ENCODE measurements at regions not wholly inside any gene's neighbourhood (a gene's known extent, or its start where the extent isn't known, plus 50 kb on each side); places are given as distances from the start of the nearest gene placed in this dataset.

DNA sequence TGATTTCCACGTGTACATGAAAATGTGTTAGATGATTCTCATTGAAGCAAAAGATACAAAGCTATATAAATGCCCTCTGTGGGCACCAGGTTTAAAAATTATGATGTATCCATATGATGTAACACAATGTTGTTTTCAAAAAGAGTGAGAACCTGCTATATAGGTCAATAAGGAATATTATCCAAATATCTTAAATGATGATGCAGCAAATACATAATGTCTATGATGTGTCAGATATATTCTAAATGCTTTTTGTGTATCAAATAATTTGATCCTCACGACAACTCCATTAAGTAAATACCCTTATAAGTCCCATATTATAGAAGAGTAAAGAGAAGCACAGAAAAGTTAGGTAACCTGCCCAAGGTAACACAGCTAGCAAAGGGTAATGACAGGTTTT is 393.0 kb upstream of the DCN start:
- H3K4me1 ChIP-seq (ENCODE audit: control insufficient read depth in 1 of 2, extremely low read depth in 1 of 2, insufficient read depth in 2 of 2, low read length in 2 of 2): peaks cover 0 to 2% of the 10 kb centered on the region in 2 experiments
- no peaks in the 10 kb centered on the region for H3K27me3 ChIP-seq (replicated peaks in 1 of 2; ENCODE audit: control insufficient read depth in 2 of 2, extremely low read depth in 1 of 2, insufficient read depth in 2 of 2, low read length in 1 of 2)
- H3K36me3 ChIP-seq (ENCODE audit: control insufficient read depth in 2 of 2, extremely low read depth in 1 of 2, insufficient read depth in 1 of 2, low read length in 1 of 2): no peaks in the 10 kb centered on the region
- POLR2A ChIA-PET: no interaction called here
- CTCF ChIA-PET: interaction anchor here in 1 of 2 donors (1.0 kb wide), 1 partner anchor 193 kb away, joined by 3 read pairs; no protein-coding TSS in a partner anchor
- no peak overlapping the region for H3K27ac Mint-ChIP-seq
- peaks cover 0 to 4% of the 10 kb centered on the region in 2 donors for H3K27me3 Mint-ChIP-seq
- no peaks in the 10 kb centered on the region for H3K9me3 ChIP-seq
- no peak overlapping the region for H3K4me3 ChIP-seq (ENCODE audit: control insufficient read depth in 1 of 2, extremely low read depth in 1 of 2, low read length in 1 of 2)
- H3K27ac ChIP-seq (ENCODE audit: low read length): no peak overlapping the region
- DNase-seq (no peak), ATAC-seq (replicated peaks in 1 of 4) (no peak)
- H3K36me3 Mint-ChIP-seq: no peaks in the 10 kb centered on the region
- no peak overlapping the region for H3K4me3 Mint-ChIP-seq
- H3K9me3 Mint-ChIP-seq: no peaks in the 10 kb centered on the region
- WGBS (ENCODE audit: insufficient coverage): no CpG with 5 or more reads among the region's 2 CpGs
- H3K4me1 Mint-ChIP-seq: peaks cover 21 to 32% (median 21%) of the 10 kb centered on the region in 3 donors

DNA sequence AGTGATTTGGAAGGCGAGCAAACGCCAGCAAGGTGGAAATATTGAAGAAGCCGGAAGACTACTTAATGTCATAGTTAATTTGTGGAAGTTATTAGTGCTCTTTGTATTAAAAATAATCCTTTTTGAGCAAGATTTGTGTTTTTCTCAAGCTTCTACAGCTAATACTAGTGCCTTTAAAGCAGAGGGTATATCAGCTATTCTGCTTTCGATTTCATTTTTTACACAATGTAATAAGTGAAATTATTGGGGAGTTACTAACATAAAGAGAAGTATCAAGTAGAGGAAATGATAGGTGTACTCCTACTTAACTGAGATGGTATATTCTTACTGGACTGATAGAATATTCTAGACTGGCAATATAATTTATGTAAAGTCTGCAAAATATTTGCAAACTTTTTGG is 392.4 kb upstream of the DCN start:
- H3K9me3 Mint-ChIP-seq: no peaks in the 10 kb centered on the region
- Histone ChIP-seq H3K9me3 (no peaks in the 10 kb centered on the region), H3K27ac (ENCODE audit: low read length) (no peak overlapping the region), H3K36me3 (ENCODE audit: control insufficient read depth in 2 of 2, extremely low read depth in 1 of 2, insufficient read depth in 1 of 2, low read length in 1 of 2) (no peaks in the 10 kb centered on the region), H3K27me3 (replicated peaks in 1 of 2; ENCODE audit: control insufficient read depth in 2 of 2, extremely low read depth in 1 of 2, insufficient read depth in 2 of 2, low read length in 1 of 2) (no peaks in the 10 kb centered on the region), H3K4me3 (ENCODE audit: control insufficient read depth in 1 of 2, extremely low read depth in 1 of 2, low read length in 1 of 2) (no peak overlapping the region), H3K4me1 (ENCODE audit: control insufficient read depth in 1 of 2, extremely low read depth in 1 of 2, insufficient read depth in 2 of 2, low read length in 2 of 2) (peaks cover 0 to 2% of the 10 kb centered on the region in 2 experiments)
- H3K36me3 Mint-ChIP-seq: no peaks in the 10 kb centered on the region
- H3K4me1 Mint-ChIP-seq: peaks cover 21 to 32% (median 21%) of the 10 kb centered on the region in 3 donors
- no peak for ATAC-seq (replicated peaks in 1 of 4)
- POLR2A ChIA-PET: interaction anchor here (0.6 kb wide), 2 partner anchors 13 to 1647 kb away, joined by 3 read pairs; no protein-coding TSS in a partner anchor
- CTCF ChIA-PET: no interaction called here
- no peak for DNase-seq
- H3K27ac Mint-ChIP-seq: no peak overlapping the region
- no peak overlapping the region for H3K4me3 Mint-ChIP-seq
- H3K27me3 Mint-ChIP-seq: peaks cover 0 to 4% of the 10 kb centered on the region in 2 donors
- no CpG with 5 or more reads among the region's 4 CpGs for WGBS (ENCODE audit: insufficient coverage)

DNA sequence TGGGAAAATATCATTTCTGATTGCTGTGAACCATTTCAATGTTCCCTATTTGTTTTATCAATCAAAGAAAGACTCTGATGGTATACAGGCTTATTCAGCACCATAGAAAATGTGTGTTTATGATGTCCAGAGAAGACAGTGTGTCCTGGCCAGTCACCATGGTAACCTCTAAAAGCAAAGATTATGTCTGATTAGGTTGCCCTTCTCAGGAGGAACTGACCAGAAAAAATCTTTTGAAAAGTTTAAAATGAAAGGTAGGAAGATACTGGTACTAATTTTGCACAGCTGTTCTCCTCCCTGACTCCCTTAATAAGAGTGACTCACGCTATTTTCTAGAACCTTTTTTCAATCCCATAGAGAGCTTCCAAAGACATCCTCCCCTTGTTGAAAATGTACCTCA is 391.8 kb upstream of the DCN start:
- Histone ChIP-seq H3K4me3 (ENCODE audit: control insufficient read depth in 1 of 2, extremely low read depth in 1 of 2, low read length in 1 of 2) (no peak overlapping the region), H3K4me1 (ENCODE audit: control insufficient read depth in 1 of 2, extremely low read depth in 1 of 2, insufficient read depth in 2 of 2, low read length in 2 of 2) (peaks cover 0 to 2% of the 10 kb centered on the region in 2 experiments), H3K27me3 (replicated peaks in 1 of 2; ENCODE audit: control insufficient read depth in 2 of 2, extremely low read depth in 1 of 2, insufficient read depth in 2 of 2, low read length in 1 of 2) (no peaks in the 10 kb centered on the region), H3K27ac (ENCODE audit: low read length) (no peak overlapping the region), H3K36me3 (ENCODE audit: control insufficient read depth in 2 of 2, extremely low read depth in 1 of 2, insufficient read depth in 1 of 2, low read length in 1 of 2) (no peaks in the 10 kb centered on the region), H3K9me3 (no peaks in the 10 kb centered on the region)
- ATAC-seq (replicated peaks in 1 of 4): no peak
- H3K4me3 Mint-ChIP-seq: no peak overlapping the region
- H3K36me3 Mint-ChIP-seq: no peaks in the 10 kb centered on the region
- peaks cover 0 to 4% of the 10 kb centered on the region in 2 donors for H3K27me3 Mint-ChIP-seq
- H3K4me1 Mint-ChIP-seq: peaks cover 19 to 26% (median 20%) of the 10 kb centered on the region in 3 donors
- ChIA-PET POLR2A (interaction anchor here in 1 of 2 donors (0.6 kb wide), 1 partner anchor 1648 kb away, joined by 3 read pairs; no protein-coding TSS in a partner anchor), CTCF (no interaction called here)
- no peaks in the 10 kb centered on the region for H3K9me3 Mint-ChIP-seq
- DNase-seq: no peak
- WGBS (ENCODE audit: insufficient coverage): 100% methylated on average over 1 of the region's 1 CpG
- H3K27ac Mint-ChIP-seq: no peak overlapping the region

DNA sequence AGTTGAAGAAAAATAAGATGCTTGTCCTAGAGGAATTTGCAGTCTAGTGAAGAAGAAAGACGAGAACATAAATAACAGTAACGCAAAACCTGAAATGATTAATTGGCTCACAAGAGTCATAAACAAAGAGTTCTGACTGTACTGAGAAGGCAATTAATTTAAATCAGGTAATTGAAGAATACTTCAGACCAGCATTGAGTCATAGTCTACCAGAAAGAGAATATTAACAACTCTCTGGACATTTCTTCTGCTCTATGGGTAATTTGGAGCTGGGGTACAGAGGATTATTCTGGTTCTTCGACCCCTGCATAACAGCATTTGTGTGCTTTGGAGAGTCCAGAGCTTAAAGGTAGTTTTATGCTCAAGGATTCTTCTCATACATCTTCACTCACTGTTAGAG is 390.3 kb upstream of the DCN start:
- H3K27me3 Mint-ChIP-seq: peaks cover 0 to 4% of the 10 kb centered on the region in 2 donors
- CTCF ChIA-PET: interaction anchor here in 1 of 2 donors (0.6 to 0.7 kb wide), 2 partner anchors 228 to 306 kb away, joined by 3 to 6 read pairs; no protein-coding TSS in a partner anchor
- H3K4me3 Mint-ChIP-seq: no peak overlapping the region
- POLR2A ChIA-PET: interaction anchor here in 1 of 2 donors (0.6 to 0.7 kb wide), 3 partner anchors 111 to 616 kb away, joined by 3 to 5 read pairs (median 3); no protein-coding TSS in a partner anchor
- Histone ChIP-seq H3K36me3 (ENCODE audit: control insufficient read depth in 2 of 2, extremely low read depth in 1 of 2, insufficient read depth in 1 of 2, low read length in 1 of 2) (no peaks in the 10 kb centered on the region), H3K4me3 (ENCODE audit: control insufficient read depth in 1 of 2, extremely low read depth in 1 of 2, low read length in 1 of 2) (no peak overlapping the region), H3K9me3 (no peaks in the 10 kb centered on the region), H3K4me1 (ENCODE audit: control insufficient read depth in 1 of 2, extremely low read depth in 1 of 2, insufficient read depth in 2 of 2, low read length in 2 of 2) (peaks cover 0 to 2% of the 10 kb centered on the region in 2 experiments), H3K27me3 (replicated peaks in 1 of 2; ENCODE audit: control insufficient read depth in 2 of 2, extremely low read depth in 1 of 2, insufficient read depth in 2 of 2, low read length in 1 of 2) (no peaks in the 10 kb centered on the region), H3K27ac (ENCODE audit: low read length) (no peak overlapping the region)
- no peak overlapping the region for H3K27ac Mint-ChIP-seq
- no peaks in the 10 kb centered on the region for H3K9me3 Mint-ChIP-seq
- no peak for DNase-seq
- H3K4me1 Mint-ChIP-seq: peaks cover 8 to 15% (median 11%) of the 10 kb centered on the region in 3 donors
- no peak for ATAC-seq (replicated peaks in 1 of 4)
- WGBS (ENCODE audit: insufficient coverage): no CpG with 5 or more reads among the region's 3 CpGs
- H3K36me3 Mint-ChIP-seq: no peaks in the 10 kb centered on the region

DNA sequence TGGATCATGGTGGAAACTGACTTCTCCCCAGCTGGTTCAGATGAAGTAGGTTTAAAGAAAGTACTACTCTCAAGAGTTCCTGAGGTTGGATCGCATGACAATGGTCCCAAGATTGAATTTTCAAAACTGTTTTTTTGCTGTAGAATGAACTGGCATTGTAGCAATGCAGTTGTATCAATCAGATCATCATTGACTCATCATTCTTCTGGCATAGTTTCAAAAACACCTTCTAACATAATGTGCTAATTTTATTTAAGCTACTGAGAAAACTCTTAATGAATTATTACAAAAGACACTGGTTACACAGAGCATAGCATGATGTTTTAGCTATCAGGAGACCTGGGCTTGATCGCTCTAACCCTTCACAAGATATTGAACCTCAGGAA is 384.5 kb upstream of the DCN start:
- Histone ChIP-seq H3K36me3 (ENCODE audit: control insufficient read depth in 2 of 2, extremely low read depth in 1 of 2, insufficient read depth in 1 of 2, low read length in 1 of 2) (no peaks in the 10 kb centered on the region), H3K27me3 (replicated peaks in 1 of 2; ENCODE audit: control insufficient read depth in 2 of 2, extremely low read depth in 1 of 2, insufficient read depth in 2 of 2, low read length in 1 of 2) (no peaks in the 10 kb centered on the region), H3K27ac (ENCODE audit: low read length) (no peak overlapping the region), H3K4me1 (ENCODE audit: control insufficient read depth in 1 of 2, extremely low read depth in 1 of 2, insufficient read depth in 2 of 2, low read length in 2 of 2) (no peaks in the 10 kb centered on the region), H3K9me3 (no peaks in the 10 kb centered on the region), H3K4me3 (ENCODE audit: control insufficient read depth in 1 of 2, extremely low read depth in 1 of 2, low read length in 1 of 2) (no peak overlapping the region)
- POLR2A ChIA-PET: no interaction called here
- Mint-ChIP-seq H3K4me3 (no peak overlapping the region), H3K4me1 (peaks cover 18 to 27% (median 22%) of the 10 kb centered on the region in 3 donors), H3K9me3 (peaks cover 0 to 3% (median 0%) of the 10 kb centered on the region in 3 donors), H3K27me3 (no peaks in the 10 kb centered on the region), H3K27ac (no peak overlapping the region), H3K36me3 (no peaks in the 10 kb centered on the region)
- ATAC-seq (replicated peaks in 1 of 4) (no peak), DNase-seq (no peak)
- no CpG with 5 or more reads among the region's 2 CpGs for WGBS (ENCODE audit: insufficient coverage)
- CTCF ChIA-PET: interaction anchor here in 1 of 2 donors (0.6 kb wide), 1 partner anchor 16 kb away, joined by 13 read pairs; no protein-coding TSS in a partner anchor

DNA sequence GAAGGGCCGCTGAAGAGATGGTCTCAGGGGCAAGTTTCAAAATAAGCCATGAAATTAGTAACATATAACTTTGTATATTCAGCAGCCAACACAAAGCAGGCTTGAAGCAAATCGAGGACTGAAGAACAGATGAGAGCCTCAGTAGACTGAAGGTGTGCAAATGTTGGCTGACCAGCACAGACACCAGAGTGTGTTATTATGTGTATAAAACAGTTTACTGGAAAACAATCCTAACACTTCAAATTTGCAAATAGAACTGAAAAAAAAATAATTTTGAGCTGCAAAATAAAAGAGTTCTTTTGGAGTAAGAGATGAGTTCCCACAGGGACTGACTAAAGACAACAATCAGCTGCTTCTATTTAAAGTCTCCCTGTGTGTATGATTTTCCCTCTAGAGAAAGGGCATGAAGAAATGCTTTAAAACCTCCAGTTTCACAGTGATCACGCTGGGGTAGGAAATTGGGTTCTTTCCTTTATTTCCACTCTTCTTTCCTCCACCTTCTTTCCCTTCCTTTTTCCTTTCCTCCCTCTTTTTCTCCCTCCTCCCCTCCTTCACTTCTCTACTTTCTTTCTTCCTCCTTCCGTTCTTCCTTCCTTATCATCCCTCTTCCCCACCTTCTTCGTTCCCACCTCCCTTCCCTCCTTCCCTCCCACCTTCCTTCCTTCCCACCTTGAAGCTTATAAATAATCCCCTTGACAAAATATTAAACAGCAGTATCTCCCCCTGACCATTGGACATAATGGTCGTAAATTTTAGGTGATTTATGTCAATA is 383.9 kb upstream of the DCN start:
- peaks cover 0 to 3% (median 0%) of the 10 kb centered on the region in 3 donors for H3K9me3 Mint-ChIP-seq
- H3K4me3 ChIP-seq (ENCODE audit: control insufficient read depth in 1 of 2, extremely low read depth in 1 of 2, low read length in 1 of 2): no peak overlapping the region
- 100% methylated on average over 2 of the region's 6 CpGs for WGBS (ENCODE audit: insufficient coverage)
- H3K9me3 ChIP-seq: no peaks in the 10 kb centered on the region
- no peaks in the 10 kb centered on the region for H3K27me3 Mint-ChIP-seq
- H3K27ac ChIP-seq (ENCODE audit: low read length): no peak overlapping the region
- no peak overlapping the region for H3K27ac Mint-ChIP-seq
- DNase-seq (no peak), ATAC-seq (replicated peaks in 1 of 4) (no peak)
- no peaks in the 10 kb centered on the region for H3K27me3 ChIP-seq (replicated peaks in 1 of 2; ENCODE audit: control insufficient read depth in 2 of 2, extremely low read depth in 1 of 2, insufficient read depth in 2 of 2, low read length in 1 of 2)
- no peaks in the 10 kb centered on the region for H3K36me3 ChIP-seq (ENCODE audit: control insufficient read depth in 2 of 2, extremely low read depth in 1 of 2, insufficient read depth in 1 of 2, low read length in 1 of 2)
- POLR2A ChIA-PET: no interaction called here
- no peak overlapping the region for H3K4me3 Mint-ChIP-seq
- peaks cover 21 to 30% (median 24%) of the 10 kb centered on the region in 3 donors for H3K4me1 Mint-ChIP-seq
- H3K36me3 Mint-ChIP-seq: no peaks in the 10 kb centered on the region
- H3K4me1 ChIP-seq (ENCODE audit: control insufficient read depth in 1 of 2, extremely low read depth in 1 of 2, insufficient read depth in 2 of 2, low read length in 2 of 2): no peaks in the 10 kb centered on the region
- CTCF ChIA-PET: interaction anchor here in 1 of 2 donors (0.6 kb wide), 1 partner anchor 17 kb away, joined by 13 read pairs; no protein-coding TSS in a partner anchor

Measured in T-cell (primary cell).